HUES64 (cell line): ENCODE measurements at regions not wholly inside any gene's neighbourhood (a gene's known extent, or its start where the extent isn't known, plus 50 kb on each side); places are given as distances from the start of the nearest gene placed in this dataset.
"Not testable (repeated sequence)": the region's sequence is repeated elsewhere in the genome, so short reads cannot be mapped to it uniquely, and the experiment has no call there.

Experiments used
- H3K27ac ChIP-seq: 2 replicates; pipeline ENCODE4 v1.7.0; 2013; ENCODE audit warnings: low read depth, low read length, inconsistent platforms
- H3K27me3 ChIP-seq: 2 replicates; pipeline ENCODE4 v1.6.1; 2013; ENCODE audit warnings: mild to moderate bottlenecking, low read length; ENCODE audit not compliant: insufficient read depth
- H3K36me3 ChIP-seq: 2 replicates; pipeline ENCODE4 v1.6.1; 2013; ENCODE audit warnings: mild to moderate bottlenecking, low read length; ENCODE audit not compliant: insufficient read depth
- H3K4me1 ChIP-seq: 2 replicates; pipeline ENCODE4 v1.6.1; 2013; ENCODE audit warnings: mild to moderate bottlenecking, low read length, moderate library complexity; ENCODE audit not compliant: insufficient read depth
- H3K4me3 ChIP-seq: 2 replicates; pipeline ENCODE4 v1.5.1; 2013; ENCODE audit warnings: mild to moderate bottlenecking, low read length, moderate library complexity
- H3K9ac ChIP-seq: 2 replicates; pipeline ENCODE4 v1.6.1; 2013; ENCODE audit warnings: mild to moderate bottlenecking, low read depth, low read length
- H3K9me3 ChIP-seq: 2 replicates; pipeline ENCODE4 v1.6.1; 2013; ENCODE audit warnings: low read depth, low read length; ENCODE audit not compliant: insufficient read depth
- WGBS: fragments of 150-250, 120-280 bp; methylation state at CpG from one replicate; pipeline ENCODE4 v1.1.7; 2013; ENCODE audit warnings: missing lambda C conversion rate; 5-methylcytosine and 5-hydroxymethylcytosine counted together

DNA sequence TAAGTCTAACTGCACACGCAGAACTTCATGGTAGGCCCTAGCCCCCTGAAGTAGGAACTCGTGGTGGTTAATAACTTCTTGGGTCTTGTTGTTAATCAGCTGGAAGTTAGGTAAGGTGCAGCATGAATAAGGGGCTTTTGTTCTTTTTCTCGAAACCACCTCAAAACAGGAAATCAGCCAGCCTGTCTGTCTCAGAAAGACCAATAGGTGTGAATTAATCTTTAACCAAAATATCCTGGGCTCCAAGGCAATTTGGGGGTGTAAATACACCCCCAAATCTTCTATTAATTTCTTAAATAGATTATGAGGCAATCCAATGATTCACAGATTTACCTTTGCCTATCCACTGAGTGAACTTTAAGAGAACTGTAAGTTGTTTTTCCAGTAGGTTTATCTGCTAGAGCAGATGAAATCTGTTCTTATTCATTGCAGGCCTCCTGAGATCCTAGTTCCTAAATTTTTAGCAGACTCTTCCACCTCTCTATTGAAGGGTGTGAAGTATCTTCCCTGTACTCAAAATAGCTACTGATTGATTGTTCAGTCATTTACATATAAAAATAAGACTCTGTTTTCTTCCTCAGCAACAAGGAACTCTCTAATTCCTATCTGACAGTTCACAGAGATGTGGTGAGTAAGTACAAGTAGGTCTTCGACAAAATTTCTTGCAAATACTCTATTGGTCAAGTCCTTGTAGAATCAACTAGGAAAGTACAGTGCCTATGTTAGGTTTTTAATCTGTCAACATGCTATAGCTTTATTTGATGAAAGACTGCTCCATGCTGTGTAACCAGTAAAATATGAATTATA lies 427.1 kb upstream of the NOX3 start:
- no peak overlapping the region for H3K4me3 ChIP-seq
- no peaks in the 10 kb centered on the region for H3K36me3 ChIP-seq
- 81% methylated on average over 3 of the region's 4 CpGs for WGBS
- no peak overlapping the region for H3K27ac ChIP-seq
- no peaks in the 10 kb centered on the region for H3K27me3 ChIP-seq
- no peaks in the 10 kb centered on the region for H3K9me3 ChIP-seq
- no peak overlapping the region for H3K9ac ChIP-seq
- peaks cover 16% of the 10 kb centered on the region for H3K4me1 ChIP-seq

DNA sequence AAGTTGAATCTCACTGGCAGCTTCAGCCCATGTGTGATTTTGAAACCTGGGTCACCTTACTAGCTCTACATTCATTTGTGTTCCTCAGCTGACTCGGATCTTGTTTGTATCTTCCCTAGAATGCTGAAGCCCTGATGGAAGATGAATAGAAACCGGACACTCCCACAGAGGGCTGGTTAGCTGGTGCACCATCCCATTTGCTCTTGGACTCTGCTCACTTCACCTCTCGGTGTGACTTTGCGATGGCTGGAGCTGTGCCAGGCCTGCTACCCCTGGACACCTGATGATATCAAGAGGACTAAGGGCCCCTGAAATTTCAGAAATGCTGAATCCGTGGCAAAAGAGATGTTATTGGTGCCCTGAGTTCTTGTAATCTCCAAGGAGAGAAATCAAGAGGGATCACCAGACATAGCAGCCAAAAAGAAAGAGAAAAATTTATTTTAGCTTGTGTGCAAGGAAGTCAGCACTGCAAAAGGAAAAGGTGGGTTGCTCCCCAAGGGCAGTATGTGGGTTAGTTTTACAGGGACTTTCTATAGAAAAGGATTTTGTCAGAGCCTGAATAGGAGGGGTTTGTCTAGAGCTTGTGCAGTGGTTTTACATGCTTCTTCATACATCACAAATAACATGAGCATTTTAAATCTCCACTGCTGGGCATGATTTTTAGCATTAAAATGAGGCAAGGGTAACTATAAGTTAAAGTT lies 426.3 kb upstream of the NOX3 start:
- no peak overlapping the region for H3K9ac ChIP-seq
- H3K9me3 ChIP-seq: no peaks in the 10 kb centered on the region
- WGBS: 93% methylated on average over 5 of the region's 5 CpGs
- H3K27ac ChIP-seq: no peak overlapping the region
- no peaks in the 10 kb centered on the region for H3K36me3 ChIP-seq
- H3K4me3 ChIP-seq: no peak overlapping the region
- H3K27me3 ChIP-seq: no peaks in the 10 kb centered on the region
- H3K4me1 ChIP-seq: peaks cover 9% of the 10 kb centered on the region

DNA sequence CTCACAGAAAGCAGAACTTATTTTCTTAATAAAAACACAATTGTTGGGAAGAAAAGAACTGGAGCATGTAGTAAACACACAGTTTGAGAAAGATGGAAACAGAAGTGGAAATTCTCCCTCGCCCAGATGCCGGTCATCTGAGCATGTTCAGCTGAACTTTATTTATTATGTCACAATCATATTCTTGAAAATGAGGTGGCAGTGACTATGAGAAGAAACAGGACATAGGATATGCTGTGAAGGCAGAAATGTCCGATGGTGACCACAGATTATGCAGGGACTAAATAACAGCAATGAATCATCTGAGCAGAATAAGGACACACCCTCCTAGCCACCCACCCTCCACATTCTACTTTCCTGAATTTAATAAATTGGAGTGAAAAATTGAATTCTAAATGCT lies 425.3 kb upstream of the NOX3 start:
- H3K4me3 ChIP-seq: no peak overlapping the region
- H3K27ac ChIP-seq: no peak overlapping the region
- H3K9me3 ChIP-seq: no peaks in the 10 kb centered on the region
- peaks cover 6% of the 10 kb centered on the region for H3K4me1 ChIP-seq
- no peaks in the 10 kb centered on the region for H3K27me3 ChIP-seq
- no peaks in the 10 kb centered on the region for H3K36me3 ChIP-seq
- no peak overlapping the region for H3K9ac ChIP-seq
- WGBS: 97% methylated on average over 3 of the region's 3 CpGs

DNA sequence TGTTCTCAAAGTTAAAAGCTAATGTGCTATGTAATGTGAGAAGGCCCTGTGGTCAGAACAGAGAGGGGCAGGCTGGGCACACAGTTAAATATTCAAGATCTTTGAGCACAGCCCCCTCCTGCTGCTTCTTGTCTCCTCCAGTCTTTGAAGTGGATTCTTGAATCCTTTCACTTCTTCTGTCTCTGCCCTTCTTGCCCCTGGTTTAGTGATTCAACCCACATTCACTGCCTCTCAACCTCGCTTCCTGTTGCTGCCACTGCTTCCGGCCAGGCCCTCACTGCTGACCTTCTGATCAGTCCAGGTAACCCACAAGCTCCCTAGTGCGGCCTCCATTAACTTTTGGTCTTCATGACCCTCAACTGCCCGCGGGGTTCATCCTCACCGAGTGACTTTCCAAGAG lies 417.3 kb upstream of the NOX3 start:
- Histone ChIP-seq H3K36me3 (no peaks in the 10 kb centered on the region), H3K4me1 (peaks cover 6% of the 10 kb centered on the region; the same call in 1 of the 2 replicates), H3K4me3 (no peak overlapping the region), H3K9me3 (no peaks in the 10 kb centered on the region), H3K9ac (no peak overlapping the region), H3K27me3 (no peaks in the 10 kb centered on the region), H3K27ac (no peak overlapping the region)
- WGBS: 79% methylated on average over 6 of the region's 6 CpGs

DNA sequence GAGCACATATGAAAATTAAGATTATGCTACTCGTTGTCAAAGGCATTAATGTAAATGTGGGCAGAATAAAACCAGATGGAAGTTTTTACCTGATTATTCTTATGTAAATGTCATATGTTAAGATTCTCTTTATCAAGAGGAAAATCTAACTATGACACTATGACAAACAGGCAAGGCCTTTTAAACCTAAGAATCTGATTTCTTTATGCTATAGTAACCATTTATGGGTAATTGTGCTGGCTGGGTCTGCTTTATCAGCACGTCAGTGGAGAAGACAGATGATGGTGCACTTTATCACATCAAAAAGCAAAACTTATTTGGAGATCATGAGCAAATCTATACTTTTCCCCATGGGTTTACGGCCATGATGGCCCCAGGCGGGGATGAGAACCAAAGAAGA lies 412.0 kb upstream of the NOX3 start:
- no peaks in the 10 kb centered on the region for H3K36me3 ChIP-seq
- H3K27me3 ChIP-seq: no peaks in the 10 kb centered on the region
- H3K4me1 ChIP-seq: no peaks in the 10 kb centered on the region
- H3K27ac ChIP-seq: no peak overlapping the region
- WGBS: 96% methylated on average over 4 of the region's 4 CpGs
- no peak overlapping the region for H3K4me3 ChIP-seq
- H3K9me3 ChIP-seq: no peaks in the 10 kb centered on the region
- no peak overlapping the region for H3K9ac ChIP-seq

DNA sequence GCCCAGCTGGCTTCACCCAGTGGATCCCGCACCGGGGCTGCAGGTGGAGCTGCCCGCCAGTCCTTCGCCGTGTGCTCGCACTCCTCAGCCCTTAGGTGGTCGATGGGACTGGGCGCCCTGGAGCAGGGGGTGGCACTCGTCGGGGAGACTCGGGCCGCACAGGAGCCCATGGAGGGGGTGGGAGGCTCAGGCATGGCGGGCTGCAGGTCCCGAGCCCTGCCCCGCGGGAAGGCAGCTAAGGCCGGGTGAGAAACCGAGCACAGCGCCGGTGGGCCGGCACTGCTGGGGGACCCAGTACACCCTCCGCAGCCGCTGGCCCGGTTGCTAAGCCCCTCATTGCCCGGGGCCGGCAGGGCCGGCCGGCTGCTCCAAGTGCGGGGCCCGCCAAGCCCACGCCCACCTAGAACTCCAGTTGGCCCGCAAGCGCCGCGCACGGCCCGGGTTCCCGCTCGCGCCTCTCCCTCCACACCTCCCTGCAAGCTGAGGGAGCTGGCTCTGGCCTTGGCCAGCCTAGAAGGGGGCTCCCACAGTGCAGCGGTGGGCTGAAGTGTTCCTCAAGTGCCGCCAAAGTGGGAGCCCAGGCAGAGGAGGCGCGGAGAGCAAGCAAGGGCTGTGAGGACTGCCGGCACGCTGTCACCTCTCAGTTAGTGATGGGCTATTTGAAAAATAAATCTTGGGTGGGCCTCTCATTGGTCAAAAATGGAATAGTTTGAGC lies 411.2 kb upstream of the NOX3 start:
- H3K4me1 ChIP-seq, H3K9ac ChIP-seq, H3K9me3 ChIP-seq, H3K27ac ChIP-seq, H3K4me3 ChIP-seq, H3K36me3 ChIP-seq, H3K27me3 ChIP-seq: not testable (repeated sequence)
- 96% methylated on average over 46 of the region's 46 CpGs for WGBS

DNA sequence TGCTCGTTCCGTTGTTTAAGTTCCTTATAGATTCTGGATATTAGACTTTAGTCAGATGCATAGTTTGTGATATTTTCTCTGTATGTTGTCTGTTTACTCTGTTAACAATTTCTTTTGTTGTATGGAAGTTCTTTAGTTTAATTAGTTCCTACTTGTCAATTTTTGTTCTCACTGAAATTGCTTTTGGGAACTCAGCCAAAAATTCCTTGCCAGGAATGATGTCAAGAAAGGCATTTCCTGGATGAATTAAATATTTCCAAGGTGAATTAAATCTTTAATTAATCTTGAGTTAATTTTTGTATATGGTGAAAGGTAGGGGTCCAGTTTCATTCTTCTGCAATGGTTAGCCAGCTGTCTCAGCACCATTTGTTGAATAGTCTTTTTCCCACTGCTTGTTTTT lies 406.2 kb upstream of the NOX3 start:
- H3K27me3 ChIP-seq: no peaks in the 10 kb centered on the region
- H3K4me1 ChIP-seq: no peaks in the 10 kb centered on the region
- H3K9ac ChIP-seq: no peak overlapping the region
- peaks cover 33% of the 10 kb centered on the region for H3K9me3 ChIP-seq
- no peak overlapping the region for H3K4me3 ChIP-seq
- 0 out of 2 replicates have a peak, but pooled peaks cover 2% of the 10 kb centered on the region for H3K36me3 ChIP-seq
- 98% methylated on average over 2 of the region's 2 CpGs for WGBS
- H3K27ac ChIP-seq: no peak overlapping the region

DNA sequence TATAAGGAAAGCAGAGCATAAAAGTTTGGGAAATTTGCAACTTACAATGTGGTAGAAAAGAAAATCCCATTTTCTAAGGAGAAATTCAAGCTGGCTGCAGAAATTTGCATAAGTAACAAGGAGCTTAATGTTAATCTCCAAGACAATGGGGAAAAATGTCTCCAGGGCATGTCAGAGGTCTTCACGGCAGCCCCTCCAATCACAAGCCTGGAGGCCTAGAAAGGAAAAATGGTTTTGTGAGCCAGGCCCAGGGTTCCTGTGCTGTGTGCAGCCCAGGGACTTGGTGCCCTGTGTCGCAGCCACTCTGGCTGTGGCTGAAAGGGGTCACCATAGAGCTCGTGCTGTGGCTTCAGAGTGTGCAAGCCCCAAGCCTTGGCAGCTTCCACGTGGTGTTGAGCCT lies 403.3 kb upstream of the NOX3 start:
- 90% methylated on average over 4 of the region's 4 CpGs for WGBS
- not testable (repeated sequence) for H3K27me3 ChIP-seq, H3K27ac ChIP-seq, H3K4me1 ChIP-seq, H3K4me3 ChIP-seq, H3K36me3 ChIP-seq, H3K9ac ChIP-seq
- peaks cover 33% of the 10 kb centered on the region for H3K9me3 ChIP-seq

DNA sequence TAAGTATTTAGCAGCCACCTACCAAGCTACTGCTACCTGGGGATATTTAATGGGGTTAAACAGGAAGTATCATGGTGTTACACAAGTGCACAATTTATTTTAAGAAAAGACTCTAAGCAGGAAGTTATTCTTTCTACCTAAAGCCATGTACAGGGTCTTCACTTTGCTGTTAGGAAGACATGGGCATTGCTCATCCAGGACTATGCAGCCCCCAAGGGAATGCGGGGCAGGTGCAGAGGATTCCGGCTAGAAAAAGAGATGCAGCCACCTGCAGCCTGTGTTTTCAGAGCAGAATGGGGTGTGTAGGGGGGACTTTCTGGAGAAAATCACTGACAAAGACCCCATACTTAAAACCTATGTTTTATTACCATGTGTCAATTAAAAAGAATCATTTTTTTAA lies 399.1 kb upstream of the NOX3 start:
- no peak overlapping the region for H3K27ac ChIP-seq
- H3K27me3 ChIP-seq: no peaks in the 10 kb centered on the region
- H3K9ac ChIP-seq: no peak overlapping the region
- H3K36me3 ChIP-seq: 0 out of 2 replicates have a peak, but pooled peaks cover 2% of the 10 kb centered on the region
- no peak overlapping the region for H3K4me3 ChIP-seq
- H3K4me1 ChIP-seq: no peaks in the 10 kb centered on the region; the same call in 1 of the 2 replicates
- peaks cover 17% of the 10 kb centered on the region for H3K9me3 ChIP-seq
- 98% methylated on average over 2 of the region's 2 CpGs for WGBS

DNA sequence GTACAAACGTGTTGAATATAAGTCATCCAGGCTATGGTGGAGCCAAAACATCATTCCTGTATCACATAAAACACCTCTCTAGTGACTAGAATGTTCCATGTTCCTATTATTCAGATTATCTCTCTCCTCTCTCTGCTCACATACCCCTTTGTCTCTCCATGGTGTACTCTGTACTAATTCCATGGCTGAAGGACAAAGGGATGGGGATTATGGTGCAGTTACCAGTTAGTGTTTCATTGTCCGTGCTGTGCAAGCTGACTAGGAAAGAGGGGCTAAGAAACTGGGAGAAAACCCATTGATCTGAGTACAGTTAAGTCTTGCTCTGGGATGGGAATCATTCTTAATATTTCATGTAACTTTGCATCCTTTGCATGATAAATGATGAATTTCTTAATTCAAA lies 397.4 kb upstream of the NOX3 start:
- 86% methylated on average over 2 of the region's 2 CpGs for WGBS
- Histone ChIP-seq H3K9ac (no peak overlapping the region), H3K4me1 (no peaks in the 10 kb centered on the region; the same call in 1 of the 2 replicates), H3K36me3 (0 out of 2 replicates have a peak, but pooled peaks cover 2% of the 10 kb centered on the region), H3K27ac (no peak overlapping the region), H3K4me3 (no peak overlapping the region), H3K9me3 (peaks cover 2% of the 10 kb centered on the region; the same call in 1 of the 2 replicates), H3K27me3 (no peaks in the 10 kb centered on the region)

DNA sequence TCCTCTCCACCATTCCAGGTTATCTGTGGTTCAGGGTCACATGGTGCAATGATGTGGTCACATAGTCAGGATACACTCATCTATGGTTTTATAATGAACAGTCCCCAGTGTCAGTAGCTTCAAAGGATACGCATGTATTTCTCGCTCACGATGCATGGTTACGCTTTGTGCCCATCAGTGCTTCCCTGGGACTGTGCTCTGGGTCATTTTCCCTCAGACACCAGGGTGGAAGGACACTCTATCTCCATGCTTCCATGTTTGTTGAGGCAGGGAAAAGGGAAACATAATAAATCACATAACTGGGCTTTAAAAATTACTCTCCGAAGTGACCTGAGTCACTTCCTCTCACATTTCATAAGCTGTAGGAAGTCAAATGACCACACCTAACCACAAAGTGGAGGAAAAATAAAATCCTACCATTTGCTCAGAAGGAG lies 394.8 kb upstream of the NOX3 start:
- Histone ChIP-seq H3K27ac (no peak overlapping the region), H3K9me3 (peaks cover 3% of the 10 kb centered on the region; the same call in 1 of the 2 replicates), H3K4me1 (no peaks in the 10 kb centered on the region; the same call in 1 of the 2 replicates), H3K9ac (no peak overlapping the region), H3K36me3 (no peaks in the 10 kb centered on the region), H3K4me3 (no peak overlapping the region), H3K27me3 (no peaks in the 10 kb centered on the region)
- 94% methylated on average over 5 of the region's 5 CpGs for WGBS
